HG02759 (cell line): ENCODE measurements at regions not wholly inside any gene's neighbourhood (a gene's known extent, or its start where the extent isn't known, plus 50 kb on each side); places are given as distances from the start of the nearest gene placed in this dataset.
"Not testable (repeated sequence)": the region's sequence is repeated elsewhere in the genome, so short reads cannot be mapped to it uniquely, and the experiment has no call there.

ENCODE experiments used
- ATAC-seq: cut with Tn5 transposase; IDR thresholded peaks from one replicate; pipeline ENCODE4 v1.9.1; 2021; ENCODE audit warnings: mild to moderate bottlenecking, moderate library complexity; ENCODE audit not compliant: unreplicated experiment

- no peak for ATAC-seq
Observed at GRCh38 chr6:10184371-10185227, 230.3 kb downstream of the TFAP2A start.

GRCh38 chr6:10180138-10181074 is 234.5 kb downstream of the TFAP2A start:
- ATAC-seq = no peak

DNA sequence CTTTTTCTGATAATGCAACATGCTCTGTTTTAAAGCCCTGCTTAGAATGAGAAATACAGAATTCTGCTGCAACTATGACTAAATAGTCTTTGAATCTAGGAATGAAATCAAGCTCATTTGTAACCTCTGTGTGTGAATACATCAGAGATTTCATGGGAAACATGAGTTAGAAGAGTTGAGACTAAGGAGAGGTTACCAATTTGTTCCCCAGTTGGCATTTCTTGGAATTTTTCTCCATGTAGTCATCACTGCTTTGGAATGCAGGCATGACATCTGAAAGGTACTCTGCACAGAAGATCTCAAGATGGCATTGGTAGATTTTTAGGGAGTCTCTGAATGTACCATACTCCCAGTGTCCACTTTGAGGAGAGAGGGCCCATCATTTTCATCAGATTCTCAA is 237.2 kb downstream of the TFAP2A start:
- no peak for ATAC-seq

GRCh38 chr6:10175362-10175761 is 239.5 kb downstream of the TFAP2A start:
- no peak for ATAC-seq

- ATAC-seq = no peak
Observed at GRCh38 chr6:10174761-10175160, 240.1 kb downstream of the TFAP2A start.

DNA sequence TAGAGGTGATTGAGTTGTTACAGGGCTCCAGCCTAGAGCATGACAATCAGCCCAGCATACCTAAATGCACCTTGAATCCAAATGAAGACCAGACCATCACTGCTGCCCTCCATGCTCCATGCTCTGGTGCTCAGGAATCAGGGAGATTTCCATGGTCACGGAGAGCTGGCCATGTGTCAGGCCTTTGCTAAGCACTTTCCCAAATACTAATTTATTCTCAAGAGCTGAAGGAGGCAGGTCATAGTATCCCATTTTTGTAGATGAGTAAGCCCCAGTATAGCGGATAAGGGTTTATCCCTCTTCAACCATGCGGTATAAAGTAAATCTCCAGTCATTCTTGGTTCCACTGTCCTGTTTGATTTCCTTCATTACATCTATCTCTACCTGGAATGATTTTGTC is 240.8 kb downstream of the TFAP2A start:
- ATAC-seq = no peak

DNA sequence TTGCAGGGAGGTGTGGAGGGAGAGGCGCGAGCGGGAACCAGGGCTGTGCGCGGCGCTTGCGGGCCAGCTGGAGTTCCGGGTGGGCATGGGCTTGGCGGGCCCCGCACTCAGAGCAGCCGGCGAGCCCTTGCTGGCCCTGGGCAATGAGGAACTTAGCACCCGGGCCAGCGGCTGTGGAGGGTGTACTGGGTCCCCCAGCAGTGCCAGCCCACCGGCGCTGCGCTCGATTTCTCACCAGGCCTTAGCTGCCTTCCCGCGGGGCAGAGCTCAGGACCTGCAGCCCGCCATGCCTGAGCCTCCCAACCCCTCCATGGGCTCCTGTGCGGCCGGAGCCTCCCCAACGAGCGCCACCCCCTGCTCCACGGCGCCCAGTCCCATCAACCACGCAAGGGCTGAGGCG is 243.2 kb downstream of the TFAP2A start:
- ATAC-seq = not testable (repeated sequence)

DNA sequence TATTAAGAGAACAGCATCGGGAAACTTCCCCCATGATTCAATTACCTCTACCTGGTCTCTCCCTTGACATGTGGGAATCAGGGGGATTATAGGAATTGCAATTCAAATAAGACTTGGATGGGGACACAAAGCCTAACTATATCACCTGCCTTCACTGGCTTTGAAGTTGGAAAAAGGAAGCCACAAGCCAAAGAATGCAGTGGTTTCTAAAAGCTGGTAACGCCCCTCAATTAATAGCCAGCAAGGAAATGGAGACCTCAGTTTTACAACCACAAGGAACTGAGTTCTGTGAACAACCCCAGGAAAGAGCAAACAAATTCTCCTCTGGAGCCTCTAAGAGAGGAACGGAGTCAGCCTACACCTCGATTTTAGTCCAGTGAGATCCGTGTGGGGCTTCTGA is 244.1 kb downstream of the TFAP2A start:
- ATAC-seq = no peak

GRCh38 chr6:10166031-10166430 is 248.8 kb downstream of the TFAP2A start:
- ATAC-seq = no peak

- no peak for ATAC-seq
Observed at GRCh38 chr6:10163203-10163962, 251.5 kb downstream of the TFAP2A start.

DNA sequence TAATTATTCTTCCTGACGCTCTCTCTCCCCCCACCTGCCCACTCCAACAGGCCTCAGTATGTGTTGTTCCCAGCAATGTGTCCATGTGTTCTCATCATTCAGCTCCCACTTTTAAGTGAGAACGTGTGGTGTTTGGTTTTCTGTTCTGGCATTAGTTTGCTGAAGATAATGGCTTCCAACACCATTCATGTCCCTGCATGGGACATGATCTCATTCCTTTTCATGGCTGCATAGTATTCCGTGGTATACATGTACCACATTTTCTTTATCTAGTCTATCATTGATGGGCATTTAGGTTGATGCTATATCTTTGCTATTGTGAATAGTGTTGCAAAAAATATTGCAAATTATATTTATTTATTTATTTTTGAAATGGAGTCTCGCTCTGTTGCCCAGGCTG is 258.0 kb downstream of the TFAP2A start:
- ATAC-seq = no peak

GRCh38 chr6:10154251-10154650 is 260.6 kb downstream of the TFAP2A start:
- no peak for ATAC-seq

- no peak for ATAC-seq
Observed at GRCh38 chr6:10151144-10151915, 263.5 kb downstream of the TFAP2A start.

DNA sequence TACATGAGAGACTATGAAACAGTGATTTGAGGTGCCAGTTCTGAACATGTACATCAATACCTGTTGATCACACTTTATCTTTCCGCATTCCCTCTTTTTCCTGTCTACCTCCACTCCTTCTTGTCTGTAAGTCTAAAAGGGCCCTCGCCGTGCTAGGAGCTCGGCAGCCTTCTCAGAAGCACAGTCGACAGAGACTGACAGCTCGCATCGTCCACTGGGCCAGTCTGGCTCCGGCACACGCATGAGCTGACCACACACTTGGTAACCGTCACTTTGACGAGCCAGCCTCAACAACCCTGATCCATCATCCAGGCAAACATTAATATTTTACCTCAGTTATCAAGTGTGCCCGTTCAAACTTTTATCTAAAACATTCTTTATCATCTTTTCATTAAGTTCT is 265.3 kb downstream of the TFAP2A start:
- no peak for ATAC-seq

- peak; percentile 99 for ATAC-seq
Observed at GRCh38 chr6:10146715-10147451, 268.0 kb downstream of the TFAP2A start.

DNA sequence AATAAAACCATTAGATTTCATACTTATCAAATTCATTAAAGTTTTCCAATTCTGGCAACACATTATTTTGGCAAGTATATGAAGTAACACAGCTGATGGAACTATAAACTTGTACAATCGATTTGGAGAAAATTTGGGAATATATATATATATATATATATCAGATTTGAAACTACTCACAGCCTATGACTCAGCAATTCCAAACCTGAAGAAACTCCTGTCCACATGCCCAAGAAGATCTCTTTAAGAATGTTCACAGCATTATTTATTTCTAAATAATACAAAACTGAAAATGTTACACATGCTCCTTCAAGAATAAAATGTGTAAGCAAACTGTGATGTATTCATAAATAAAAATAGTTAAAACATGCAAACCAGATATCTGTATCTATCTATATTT is 270.1 kb downstream of the TFAP2A start:
- no peak for ATAC-seq

- no peak for ATAC-seq
Observed at GRCh38 chr6:10141746-10142443, 273.0 kb downstream of the TFAP2A start.

DNA sequence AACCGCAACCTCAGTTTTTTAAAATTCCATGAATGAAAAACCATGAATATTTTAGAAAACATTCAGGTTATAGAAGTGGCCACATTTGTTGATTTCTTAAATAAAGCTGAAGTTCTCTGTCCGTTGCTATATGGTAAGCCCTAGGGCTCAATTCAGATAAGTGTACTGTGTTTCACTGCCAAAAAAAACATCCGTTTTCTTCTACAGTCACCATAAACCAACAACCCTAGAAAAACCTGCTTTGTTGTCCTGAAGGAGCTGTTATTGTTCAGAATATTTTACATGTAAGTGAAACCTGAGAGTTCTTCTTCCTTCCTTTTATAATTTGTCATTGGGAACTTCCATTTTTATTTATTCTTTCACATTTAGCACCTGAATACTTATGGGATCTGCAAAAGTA is 274.1 kb downstream of the TFAP2A start:
- no peak for ATAC-seq

DNA sequence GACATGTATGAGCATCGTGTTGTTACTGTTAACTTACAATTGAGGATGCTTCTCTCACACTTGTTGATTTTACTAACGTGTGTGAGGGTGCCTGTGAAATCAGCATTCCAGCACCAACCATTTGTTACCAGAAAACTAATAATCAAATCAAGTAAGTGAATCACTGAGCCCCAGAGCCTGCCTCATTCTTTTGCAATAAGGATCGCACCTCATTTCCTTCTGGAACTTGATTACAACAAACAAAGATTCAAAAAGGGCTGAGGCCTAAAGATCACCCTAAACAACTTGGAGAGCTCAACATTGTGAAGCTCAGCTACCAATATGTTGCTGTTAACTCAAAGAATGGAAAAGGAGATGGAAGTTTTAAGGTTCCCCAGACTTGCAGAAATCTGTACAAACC is 274.7 kb downstream of the TFAP2A start:
- ATAC-seq = no peak
